ENCODE measurements at regions not wholly inside any gene's neighbourhood (a gene's known extent, or its start where the extent isn't known, plus 50 kb on each side); places are given as distances from the start of the nearest gene placed in this dataset.

- H3K27ac ChIP-seq (ENCODE audit: low read length): no peak overlapping the region
Observed at GRCh38 chr20:63099456-63100173, 92.9 kb upstream of the BHLHE23 start.

DNA sequence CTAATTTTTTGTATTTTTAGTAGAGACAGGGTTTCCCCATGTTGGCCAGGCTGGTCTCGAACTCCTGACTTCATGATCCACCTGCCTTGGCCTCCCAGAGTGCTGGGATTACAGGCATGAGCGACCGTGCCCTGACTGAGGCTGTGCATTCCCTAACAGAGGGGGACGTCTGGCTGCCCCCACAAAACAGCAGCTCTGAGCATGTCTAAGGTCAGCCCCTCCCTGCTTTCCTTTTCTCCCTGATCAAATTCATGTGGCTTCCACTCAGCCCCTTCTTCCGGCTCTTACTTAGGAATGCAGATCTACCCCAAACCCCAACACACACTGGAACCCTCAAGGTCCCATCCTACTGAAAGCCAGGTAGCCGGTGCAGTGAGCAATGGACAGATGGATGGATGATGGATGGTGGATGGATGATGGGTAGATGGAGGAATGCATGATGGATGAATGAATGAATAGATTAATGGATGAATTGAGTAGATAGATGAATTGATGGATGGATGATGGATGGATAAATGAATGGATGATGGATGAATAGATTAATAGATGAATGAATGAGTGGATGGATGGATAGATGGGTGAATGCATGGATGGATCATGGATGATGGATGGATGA is 91.5 kb upstream of the BHLHE23 start:
- no peak overlapping the region for H3K4me3 ChIP-seq (ENCODE audit: low read length)
- no peak for DNase-seq
- no peaks in the 10 kb centered on the region for H3K9me3 ChIP-seq (replicated peaks; ENCODE audit: control insufficient read depth, low read depth, low read length)
- peaks cover 6% of the 10 kb centered on the region for H3K4me1 ChIP-seq (ENCODE audit: control insufficient read depth, insufficient read depth, low read length)
- H3K36me3 ChIP-seq (ENCODE audit: control insufficient read depth, insufficient read depth, low read length): no peaks in the 10 kb centered on the region
- no peak overlapping the region for H3K27ac ChIP-seq (ENCODE audit: low read length)
- H3K27me3 ChIP-seq (ENCODE audit: control insufficient read depth, insufficient read depth, low read length): peaks cover 46% of the 10 kb centered on the region
- 70% methylated on average over 5 of the region's 6 CpGs for WGBS (ENCODE audit: insufficient coverage)

More at GRCh38 chr20:63099456-63100173, 92.9 kb upstream of the BHLHE23 start:
- peaks cover 53% of the 10 kb centered on the region for H3K27me3 ChIP-seq (ENCODE audit: control insufficient read depth, insufficient read depth, low read length)
- peaks cover 2% of the 10 kb centered on the region for H3K9me3 ChIP-seq (replicated peaks; ENCODE audit: control insufficient read depth, low read depth, low read length)
- H3K4me3 ChIP-seq (ENCODE audit: low read length): no peak overlapping the region
- 48% methylated on average over 7 of the region's 22 CpGs for WGBS (ENCODE audit: insufficient coverage)
- no peak for DNase-seq
- peaks cover 6% of the 10 kb centered on the region for H3K4me1 ChIP-seq (ENCODE audit: control insufficient read depth, insufficient read depth, low read length)
- H3K36me3 ChIP-seq (ENCODE audit: control insufficient read depth, insufficient read depth, low read length): no peaks in the 10 kb centered on the region

DNA sequence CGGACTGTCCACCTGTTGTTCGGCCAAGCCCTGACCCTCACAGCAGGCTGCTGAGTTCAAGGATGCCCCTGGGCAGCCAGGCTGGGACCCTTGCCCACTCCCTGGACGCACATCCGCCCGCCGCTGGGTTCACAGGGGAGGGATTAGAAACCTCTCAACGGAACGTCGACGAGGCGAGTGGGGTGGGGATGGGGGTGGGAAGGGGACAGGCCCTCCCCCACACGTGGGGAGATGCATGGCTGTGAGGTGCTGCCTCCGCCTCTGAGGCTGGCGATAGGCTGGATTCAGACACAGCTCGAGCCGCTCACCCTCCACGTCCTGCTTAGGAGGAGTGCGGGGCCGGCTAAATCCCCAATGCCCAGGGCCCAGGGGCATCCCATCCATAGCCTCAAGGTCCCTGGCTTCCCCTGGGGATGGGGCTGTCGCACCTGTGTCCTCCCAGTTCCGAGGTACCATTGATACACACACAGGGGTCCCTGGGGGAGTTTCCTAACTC is 90.6 kb upstream of the BHLHE23 start:
- Histone ChIP-seq H3K27ac (ENCODE audit: low read length) (no peak overlapping the region), H3K4me1 (ENCODE audit: control insufficient read depth, insufficient read depth, low read length) (peaks cover 2% of the 10 kb centered on the region), H3K27me3 (ENCODE audit: control insufficient read depth, insufficient read depth, low read length) (peaks cover 41% of the 10 kb centered on the region), H3K9me3 (replicated peaks; ENCODE audit: control insufficient read depth, low read depth, low read length) (no peaks in the 10 kb centered on the region), H3K36me3 (ENCODE audit: control insufficient read depth, insufficient read depth, low read length) (no peaks in the 10 kb centered on the region), H3K4me3 (ENCODE audit: low read length) (no peak overlapping the region)
- WGBS (ENCODE audit: insufficient coverage): 58% methylated on average over 20 of the region's 21 CpGs
- no peak for DNase-seq

GRCh38 chr20:63096681-63097335 is 90.0 kb upstream of the BHLHE23 start:
- DNase-seq: no peak

DNA sequence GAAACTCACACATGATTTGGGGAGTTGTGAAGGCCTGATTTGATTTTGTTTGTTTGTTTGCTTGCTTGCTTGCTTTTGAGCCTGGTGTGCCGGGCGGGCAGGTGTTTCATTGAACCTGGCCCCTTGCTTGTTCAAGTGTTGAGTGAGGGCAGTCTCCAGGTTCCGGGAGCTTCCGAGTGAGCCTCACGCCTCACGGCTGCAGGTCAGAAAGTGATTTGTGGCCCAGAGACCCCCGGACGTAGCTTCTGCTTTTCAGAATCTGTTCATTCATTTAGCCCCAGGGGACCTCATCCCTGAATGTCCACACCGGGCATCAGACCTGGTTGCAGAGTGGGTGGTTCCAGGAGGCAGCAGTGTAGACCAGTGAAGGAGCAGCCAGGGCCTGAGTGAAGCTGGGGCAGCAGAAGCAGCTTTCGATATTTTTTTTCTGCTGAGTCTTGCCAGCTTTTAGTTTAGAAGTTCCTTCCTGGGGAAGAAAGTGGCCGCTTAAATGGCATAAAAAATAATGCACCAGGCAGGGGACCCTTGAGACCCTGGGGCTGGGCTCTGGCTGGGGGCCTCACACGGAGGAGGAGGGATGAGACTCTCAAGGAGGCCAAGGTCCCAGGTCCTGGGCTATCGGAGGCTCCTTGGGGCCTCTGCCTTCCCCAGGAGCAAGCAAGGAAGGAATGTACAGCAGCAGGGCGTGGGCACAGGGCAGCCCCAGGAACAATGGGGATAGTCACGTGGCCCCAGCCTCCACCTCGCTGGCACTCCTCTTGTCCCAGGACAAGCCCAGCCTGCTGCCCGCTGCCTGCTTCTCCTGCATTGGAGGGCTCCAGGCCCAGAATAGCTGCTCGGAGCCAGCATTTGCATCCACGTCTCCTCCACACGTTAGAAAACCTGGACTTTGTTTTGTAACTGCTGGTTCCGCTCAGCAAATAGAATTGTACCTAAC is 89.2 kb upstream of the BHLHE23 start:
- WGBS (ENCODE audit: insufficient coverage): 68% methylated on average over 18 of the region's 21 CpGs
- DNase-seq: no peak
- no peaks in the 10 kb centered on the region for H3K9me3 ChIP-seq (replicated peaks; ENCODE audit: control insufficient read depth, low read depth, low read length)
- H3K4me1 ChIP-seq (ENCODE audit: control insufficient read depth, insufficient read depth, low read length): no peaks in the 10 kb centered on the region
- H3K4me3 ChIP-seq (ENCODE audit: low read length): no peak overlapping the region
- no peak overlapping the region for H3K27ac ChIP-seq (ENCODE audit: low read length)
- no peaks in the 10 kb centered on the region for H3K36me3 ChIP-seq (ENCODE audit: control insufficient read depth, insufficient read depth, low read length)
- H3K27me3 ChIP-seq (ENCODE audit: control insufficient read depth, insufficient read depth, low read length): peaks cover 29% of the 10 kb centered on the region

More at GRCh38 chr20:63096681-63097335, 90.0 kb upstream of the BHLHE23 start:
- Histone ChIP-seq H3K36me3 (ENCODE audit: control insufficient read depth, insufficient read depth, low read length) (no peaks in the 10 kb centered on the region), H3K27ac (ENCODE audit: low read length) (no peak overlapping the region), H3K9me3 (replicated peaks; ENCODE audit: control insufficient read depth, low read depth, low read length) (no peaks in the 10 kb centered on the region), H3K4me3 (ENCODE audit: low read length) (no peak overlapping the region), H3K4me1 (ENCODE audit: control insufficient read depth, insufficient read depth, low read length) (peaks cover 2% of the 10 kb centered on the region), H3K27me3 (ENCODE audit: control insufficient read depth, insufficient read depth, low read length) (peaks cover 35% of the 10 kb centered on the region)
- 65% methylated on average over 10 of the region's 13 CpGs for WGBS (ENCODE audit: insufficient coverage)

GRCh38 chr20:63094767-63095499 is 88.2 kb upstream of the BHLHE23 start:
- no peak for DNase-seq
- Histone ChIP-seq H3K4me3 (ENCODE audit: low read length) (no peak overlapping the region), H3K36me3 (ENCODE audit: control insufficient read depth, insufficient read depth, low read length) (no peaks in the 10 kb centered on the region), H3K27ac (ENCODE audit: low read length) (no peak overlapping the region), H3K27me3 (ENCODE audit: control insufficient read depth, insufficient read depth, low read length) (peaks cover 23% of the 10 kb centered on the region), H3K9me3 (replicated peaks; ENCODE audit: control insufficient read depth, low read depth, low read length) (no peaks in the 10 kb centered on the region), H3K4me1 (ENCODE audit: control insufficient read depth, insufficient read depth, low read length) (no peaks in the 10 kb centered on the region)
- 73% methylated on average over 17 of the region's 22 CpGs for WGBS (ENCODE audit: insufficient coverage)

DNA sequence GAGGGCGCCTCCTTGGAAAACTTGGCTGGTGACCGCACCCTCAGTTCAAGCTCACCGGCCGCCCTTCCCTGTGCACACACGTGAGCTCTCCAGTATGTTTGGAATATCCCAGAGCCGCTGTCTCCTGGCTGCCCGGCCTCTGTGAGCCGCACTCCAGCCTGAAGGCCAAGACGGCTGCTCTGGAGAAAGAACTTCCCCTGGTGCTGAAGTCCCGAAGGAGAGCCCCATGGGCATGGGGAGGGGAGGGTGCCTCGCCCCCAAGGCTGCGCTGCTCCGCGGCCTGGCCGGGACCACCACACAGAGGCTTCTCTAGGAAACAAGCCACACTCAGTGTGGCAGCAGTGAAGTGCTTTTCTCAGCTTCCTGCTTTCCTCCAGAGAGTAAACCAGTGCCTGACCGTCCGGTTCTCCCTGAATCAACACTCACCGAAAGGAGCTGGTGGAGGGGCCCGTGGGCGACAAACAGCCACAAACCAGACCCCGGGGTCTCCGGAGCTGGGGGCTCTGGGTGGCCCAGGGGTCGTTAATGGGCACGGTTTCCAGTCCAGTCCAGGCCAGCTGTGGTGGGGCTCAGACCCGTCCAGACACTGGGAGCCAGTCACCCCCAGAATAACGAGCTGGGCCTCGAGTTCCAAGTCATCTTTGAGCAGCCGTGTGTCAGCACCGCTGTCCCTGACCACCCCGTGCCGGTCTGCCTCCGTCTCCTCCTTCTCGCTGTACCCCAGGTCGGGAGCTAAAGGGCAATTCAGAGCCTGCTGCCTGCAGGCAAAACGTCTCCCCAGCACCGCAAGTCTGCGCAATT is 87.4 kb upstream of the BHLHE23 start:
- H3K4me1 ChIP-seq (ENCODE audit: control insufficient read depth, insufficient read depth, low read length): no peaks in the 10 kb centered on the region

GRCh38 chr20:63092660-63093215 is 86.0 kb upstream of the BHLHE23 start:
- peaks cover 20% of the 10 kb centered on the region for H3K27me3 ChIP-seq (ENCODE audit: control insufficient read depth, insufficient read depth, low read length)
- H3K36me3 ChIP-seq (ENCODE audit: control insufficient read depth, insufficient read depth, low read length): no peaks in the 10 kb centered on the region
- 61% methylated on average over 15 of the region's 25 CpGs for WGBS (ENCODE audit: insufficient coverage)
- no peak overlapping the region for H3K27ac ChIP-seq (ENCODE audit: low read length)
- no peak for DNase-seq
- no peaks in the 10 kb centered on the region for H3K4me1 ChIP-seq (ENCODE audit: control insufficient read depth, insufficient read depth, low read length)
- H3K4me3 ChIP-seq (ENCODE audit: low read length): no peak overlapping the region
- no peaks in the 10 kb centered on the region for H3K9me3 ChIP-seq (replicated peaks; ENCODE audit: control insufficient read depth, low read depth, low read length)

More for the DNA sequence above, 87.4 kb upstream of the BHLHE23 start:
- Histone ChIP-seq H3K27ac (ENCODE audit: low read length) (no peak overlapping the region), H3K27me3 (ENCODE audit: control insufficient read depth, insufficient read depth, low read length) (peaks cover 18% of the 10 kb centered on the region), H3K4me3 (ENCODE audit: low read length) (no peak overlapping the region), H3K9me3 (replicated peaks; ENCODE audit: control insufficient read depth, low read depth, low read length) (no peaks in the 10 kb centered on the region), H3K36me3 (ENCODE audit: control insufficient read depth, insufficient read depth, low read length) (no peaks in the 10 kb centered on the region)
- WGBS (ENCODE audit: insufficient coverage): 64% methylated on average over 26 of the region's 37 CpGs
- DNase-seq: no peak

Measured in muscle of leg (tissue), 3 donors.